Brain pericyte (primary cell): ENCODE measurements at regions not wholly inside any gene's neighbourhood (a gene's known extent, or its start where the extent isn't known, plus 50 kb on each side); places are given as distances from the start of the nearest gene placed in this dataset.

Experiments used
- DNase-seq: peaks from one replicate; pipeline ENCODE4 v3.0.0-alpha.2; 2012; ENCODE audit warnings: low read depth, low spot score

GRCh38 chr3:72238010-72238691 is 453.2 kb upstream of the PROK2 start:
- no peak for DNase-seq

GRCh38 chr3:72237679-72238009 is 452.7 kb upstream of the PROK2 start:
- no peak for DNase-seq

GRCh38 chr3:72234391-72234790 is 449.4 kb upstream of the PROK2 start:
- no peak for DNase-seq

GRCh38 chr3:72233571-72233970 is 448.6 kb upstream of the PROK2 start:
- no peak for DNase-seq

- DNase-seq: no peak
Observed at GRCh38 chr3:72232777-72233176, 447.8 kb upstream of the PROK2 start.

- no peak for DNase-seq
Observed at GRCh38 chr3:72232331-72232730, 447.4 kb upstream of the PROK2 start.

- no peak for DNase-seq
Observed at GRCh38 chr3:72231439-72232196, 446.7 kb upstream of the PROK2 start.

- DNase-seq: no peak
Observed at GRCh38 chr3:72230774-72231379, 445.9 kb upstream of the PROK2 start.

- no peak for DNase-seq
Observed at GRCh38 chr3:72229952-72230351, 445.0 kb upstream of the PROK2 start.

GRCh38 chr3:72227486-72228070 is 442.6 kb upstream of the PROK2 start:
- DNase-seq: no peak

- DNase-seq: no peak
Observed at GRCh38 chr3:72224804-72225509, 440.0 kb upstream of the PROK2 start.

GRCh38 chr3:72223628-72224027 is 438.7 kb upstream of the PROK2 start:
- no peak for DNase-seq

- DNase-seq: peak; percentile 21
Observed at GRCh38 chr3:72223116-72223515, 438.2 kb upstream of the PROK2 start.

GRCh38 chr3:72222410-72222809 is 437.5 kb upstream of the PROK2 start:
- DNase-seq: no peak

GRCh38 chr3:72220946-72221345 is 436.0 kb upstream of the PROK2 start:
- DNase-seq: no peak

GRCh38 chr3:72219752-72220151 is 434.8 kb upstream of the PROK2 start:
- DNase-seq: no peak

- DNase-seq: no peak
Observed at GRCh38 chr3:72217570-72217969, 432.6 kb upstream of the PROK2 start.

GRCh38 chr3:72214066-72214951 is 429.4 kb upstream of the PROK2 start:
- no peak for DNase-seq

GRCh38 chr3:72213296-72214065 is 428.5 kb upstream of the PROK2 start:
- DNase-seq: no peak

- no peak for DNase-seq
Observed at GRCh38 chr3:72212396-72212795, 427.4 kb upstream of the PROK2 start.
